Skeletal muscle tissue (tissue), 3 donors: ENCODE measurements at regions not wholly inside any gene's neighbourhood (a gene's known extent, or its start where the extent isn't known, plus 50 kb on each side); places are given as distances from the start of the nearest gene placed in this dataset.

Experiments used
- H3K27ac ChIP-seq: one replicate; pipeline ENCODE4 v1.7.0; 2013; ENCODE audit warnings: mild to moderate bottlenecking, low read depth, low read length, inconsistent platforms
- H3K27me3 ChIP-seq, 3 donors: one replicate each; pipeline ENCODE4 v1.7.0; 2013; ENCODE audit warnings: low read length in 3 of 3; ENCODE audit not compliant: control insufficient read depth in 3 of 3, insufficient read depth in 3 of 3
- H3K36me3 ChIP-seq, 3 donors: one replicate each; pipeline ENCODE4 v1.7.0; 2013; ENCODE audit warnings: low read length in 3 of 3; ENCODE audit not compliant: control insufficient read depth in 3 of 3, insufficient read depth in 3 of 3
- H3K4me1 ChIP-seq, 3 donors: one replicate each; pipeline ENCODE4 v1.7.0; 2013; ENCODE audit warnings: low read length in 3 of 3, mild to moderate bottlenecking in 3 of 3; ENCODE audit not compliant: control insufficient read depth in 3 of 3, insufficient read depth in 3 of 3
- H3K4me3 ChIP-seq, 3 donors: one replicate each; pipeline ENCODE4 v1.7.0; 2013; ENCODE audit warnings: low read length in 3 of 3
- H3K9ac ChIP-seq, 3 donors: one replicate each; pipeline ENCODE4 v1.7.0; 2013; ENCODE audit warnings: low read length in 3 of 3, mild to moderate bottlenecking in 3 of 3, moderate library complexity in 2 of 3, low read depth in 1 of 3
- H3K9me3 ChIP-seq, 3 donors: one replicate each; pipeline ENCODE4 v1.7.0; 2013; ENCODE audit warnings: low read length in 3 of 3; ENCODE audit not compliant: control insufficient read depth in 3 of 3
- donor health status: Osteomylitis.

GRCh38 chr6:6916598-6916997 lies 191.2 kb upstream of the RREB1 start:
- no peaks in the 10 kb centered on the region for H3K27me3 ChIP-seq
- peak overlapping the region in 2 of 3 donors; percentile 3 to 54 for H3K4me3 ChIP-seq
- peaks cover 49 to 61% (median 57%) of the 10 kb centered on the region in 3 donors for H3K4me1 ChIP-seq
- H3K36me3 ChIP-seq: no peaks in the 10 kb centered on the region
- peaks cover 0 to 2% (median 0%) of the 10 kb centered on the region in 3 donors for H3K9me3 ChIP-seq
- peak overlapping the region; percentile 39 for H3K27ac ChIP-seq
- H3K9ac ChIP-seq: peak overlapping the region; percentile 26 to 81 (median 50)

DNA sequence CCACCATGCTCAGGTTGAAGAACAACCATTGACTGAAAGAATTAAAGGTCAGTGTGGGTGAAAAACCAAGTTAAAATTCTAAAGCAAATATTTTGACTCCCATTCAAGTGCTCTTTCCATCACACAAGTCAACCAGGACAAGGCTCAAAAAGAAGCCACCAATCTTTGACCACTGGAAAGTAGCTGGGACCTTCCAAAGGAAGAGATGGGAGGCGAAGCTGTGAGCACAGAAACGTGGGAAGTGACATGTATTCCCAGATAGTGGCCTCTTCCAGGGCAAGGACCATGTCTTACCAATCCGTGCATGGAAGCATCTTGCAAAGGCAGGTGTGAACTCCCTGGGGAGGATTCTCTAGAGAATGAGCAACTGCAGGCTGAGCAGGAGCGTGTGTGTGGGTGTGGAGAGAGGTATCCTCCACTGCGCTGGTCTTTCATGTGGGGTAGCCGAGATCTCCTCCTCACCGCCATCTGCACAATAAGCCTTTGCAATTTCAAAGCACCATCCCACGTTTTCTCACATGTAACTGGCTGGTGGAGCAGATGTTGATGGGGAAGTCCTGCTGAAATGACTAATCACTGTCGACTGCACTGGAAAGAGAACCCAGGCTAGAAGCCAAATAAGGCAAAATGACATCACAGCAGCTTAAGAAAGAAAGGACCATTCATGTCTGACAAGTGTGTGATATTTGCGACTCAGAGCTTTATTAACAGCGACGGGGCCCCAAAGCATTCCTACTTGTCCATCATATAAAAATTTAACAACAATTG lies 189.4 kb upstream of the RREB1 start:
- peak overlapping the region in 1 of 3 donors; percentile 23 for H3K4me3 ChIP-seq
- H3K9ac ChIP-seq: no peak overlapping the region
- peaks cover 0 to 2% (median 0%) of the 10 kb centered on the region in 3 donors for H3K9me3 ChIP-seq
- H3K27ac ChIP-seq: peak overlapping the region; percentile 39
- H3K4me1 ChIP-seq: peaks cover 46 to 57% (median 56%) of the 10 kb centered on the region in 3 donors
- H3K27me3 ChIP-seq: no peaks in the 10 kb centered on the region
- H3K36me3 ChIP-seq: no peaks in the 10 kb centered on the region

DNA sequence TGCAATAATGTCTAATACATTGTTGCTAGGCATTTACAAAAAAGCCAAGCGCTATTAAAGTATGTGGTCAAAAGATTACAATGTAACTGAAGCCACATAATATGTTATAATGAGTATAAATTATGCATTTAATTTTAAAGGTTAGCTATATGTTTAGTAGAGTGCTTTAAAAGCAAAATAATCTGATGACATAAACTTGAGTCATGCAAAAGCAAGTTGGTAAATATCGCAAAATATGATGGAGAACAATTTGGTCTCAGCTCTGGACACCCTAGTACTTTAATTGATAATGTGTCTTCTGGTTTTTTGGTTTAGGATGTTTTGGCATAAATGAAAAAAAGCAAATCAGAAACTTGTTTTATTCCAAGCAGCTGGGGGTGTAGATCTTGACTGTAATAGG lies 188.6 kb upstream of the RREB1 start:
- H3K4me1 ChIP-seq: peaks cover 46 to 61% (median 56%) of the 10 kb centered on the region in 3 donors

DNA sequence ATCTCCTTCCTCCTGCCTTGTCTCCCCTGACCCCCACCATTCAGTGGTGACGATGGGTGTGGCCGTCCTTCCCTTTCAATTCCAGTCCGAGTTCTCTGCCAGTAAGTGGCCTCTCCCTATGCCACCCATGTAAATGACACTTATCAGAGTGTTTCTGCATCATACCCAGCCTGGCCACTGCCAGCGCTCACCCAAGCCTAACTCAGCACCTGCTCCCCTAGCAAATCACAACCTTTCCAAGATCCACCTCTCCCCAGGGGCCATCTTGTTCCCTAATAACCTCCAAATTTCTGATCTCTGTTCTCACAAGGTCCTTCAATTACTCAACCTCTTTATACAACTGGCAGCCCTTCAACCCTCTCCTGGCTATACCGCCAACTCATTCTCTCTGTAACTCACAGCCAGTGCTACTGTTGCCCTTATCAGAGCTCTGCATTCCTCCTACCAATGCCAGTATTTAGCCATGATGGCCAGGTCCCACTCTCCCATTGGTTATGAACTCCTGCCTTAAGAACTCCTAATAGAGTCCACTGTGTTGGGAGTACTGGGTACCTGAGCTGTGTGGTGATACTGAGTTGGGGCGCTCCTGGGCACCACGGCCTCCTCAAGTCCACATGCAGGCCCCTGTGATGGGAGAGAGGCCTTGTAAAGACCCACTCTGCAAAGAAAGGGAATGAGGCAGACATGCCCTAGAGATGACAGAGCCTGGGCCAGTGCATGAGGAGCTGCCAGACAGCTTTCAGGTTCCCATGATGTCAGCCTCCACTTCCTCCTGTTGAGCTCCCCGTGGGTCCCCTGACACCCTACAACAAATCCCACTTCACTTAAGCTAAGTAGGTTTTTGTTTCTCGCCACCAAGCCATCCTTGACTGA lies 187.4 kb upstream of the RREB1 start:
- peak overlapping the region in 1 of 3 donors; percentile 16 for H3K9ac ChIP-seq
- H3K36me3 ChIP-seq: no peaks in the 10 kb centered on the region
- peaks cover 55 to 70% (median 64%) of the 10 kb centered on the region in 3 donors for H3K4me1 ChIP-seq
- H3K27ac ChIP-seq: peak overlapping the region; percentile 71
- H3K4me3 ChIP-seq: no peak overlapping the region
- H3K9me3 ChIP-seq: peaks cover 0 to 2% (median 0%) of the 10 kb centered on the region in 3 donors
- H3K27me3 ChIP-seq: no peaks in the 10 kb centered on the region

More for the DNA sequence above, 188.6 kb upstream of the RREB1 start:
- no peak overlapping the region for H3K27ac ChIP-seq
- H3K4me3 ChIP-seq: no peak overlapping the region
- H3K27me3 ChIP-seq: no peaks in the 10 kb centered on the region
- peaks cover 0 to 2% (median 0%) of the 10 kb centered on the region in 3 donors for H3K9me3 ChIP-seq
- no peaks in the 10 kb centered on the region for H3K36me3 ChIP-seq
- no peak overlapping the region for H3K9ac ChIP-seq

DNA sequence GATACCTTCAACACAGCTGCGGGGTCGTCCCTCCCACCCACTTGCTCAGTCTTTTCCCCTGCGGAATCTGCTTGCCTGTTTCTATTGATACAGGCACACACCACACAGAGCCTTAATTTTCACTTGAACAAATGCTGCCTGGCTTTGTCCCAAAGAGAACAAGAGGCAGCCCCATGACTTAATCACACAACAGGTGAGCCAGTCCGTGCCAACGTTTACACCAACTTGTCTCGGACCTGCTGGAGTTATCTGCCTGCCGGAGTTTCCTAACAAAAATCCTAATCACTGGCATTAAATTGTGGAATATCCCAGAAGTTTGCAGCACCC lies 186.8 kb upstream of the RREB1 start:
- Histone ChIP-seq H3K27ac (peak overlapping the region; percentile 71), H3K9ac (peak overlapping the region in 2 of 3 donors; percentile 16 to 47), H3K27me3 (no peaks in the 10 kb centered on the region), H3K36me3 (no peaks in the 10 kb centered on the region), H3K4me1 (peaks cover 55 to 70% (median 64%) of the 10 kb centered on the region in 3 donors), H3K9me3 (peaks cover 0 to 2% (median 0%) of the 10 kb centered on the region in 3 donors), H3K4me3 (no peak overlapping the region)

DNA sequence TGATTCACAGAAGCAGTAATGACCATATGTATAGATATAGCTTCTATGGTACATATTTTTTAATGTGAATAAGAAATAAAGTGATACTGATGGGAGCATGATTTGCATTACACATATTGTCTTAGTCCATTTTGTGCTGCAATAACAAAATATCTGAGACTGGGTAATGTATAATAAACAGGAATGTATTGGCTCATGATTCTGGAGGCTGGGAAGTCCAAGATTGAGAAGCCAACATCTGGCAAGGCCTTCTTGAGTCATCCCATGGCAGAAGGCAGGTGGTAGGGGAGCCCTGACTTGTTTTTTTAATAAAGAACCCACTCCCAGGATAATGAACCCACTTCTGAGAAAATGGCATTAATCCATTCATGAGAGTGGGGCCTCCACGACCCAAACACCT lies 185.6 kb upstream of the RREB1 start:
- Histone ChIP-seq H3K4me1 (peaks cover 54 to 70% (median 61%) of the 10 kb centered on the region in 3 donors), H3K27ac (no peak overlapping the region), H3K4me3 (no peak overlapping the region)

DNA sequence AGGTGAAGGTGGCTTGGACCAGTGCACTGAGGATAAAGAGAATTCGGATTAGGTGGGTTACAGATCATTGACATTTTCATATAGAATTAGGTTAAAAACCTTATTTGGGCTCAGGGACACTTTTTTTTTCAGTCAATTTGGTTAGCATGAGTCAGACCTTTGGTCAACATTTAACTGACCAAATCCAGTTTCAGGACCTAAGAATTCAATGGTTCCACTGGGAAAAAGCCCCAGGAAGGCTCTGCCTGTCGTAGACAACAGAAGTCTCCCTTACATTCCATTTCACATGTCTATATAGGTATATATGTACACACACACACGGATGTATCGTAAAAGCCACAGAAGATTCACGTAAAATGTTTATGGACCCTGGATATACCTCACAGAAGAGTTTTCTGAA lies 184.2 kb upstream of the RREB1 start:
- Histone ChIP-seq H3K4me3 (no peak overlapping the region), H3K36me3 (no peaks in the 10 kb centered on the region), H3K9me3 (no peaks in the 10 kb centered on the region), H3K9ac (no peak overlapping the region), H3K27me3 (no peaks in the 10 kb centered on the region), H3K4me1 (peaks cover 50 to 69% (median 53%) of the 10 kb centered on the region in 3 donors), H3K27ac (peak overlapping the region; percentile 95)

More for the DNA sequence above, 185.6 kb upstream of the RREB1 start:
- H3K36me3 ChIP-seq: no peaks in the 10 kb centered on the region
- no peak overlapping the region for H3K9ac ChIP-seq
- no peaks in the 10 kb centered on the region for H3K27me3 ChIP-seq
- H3K9me3 ChIP-seq: no peaks in the 10 kb centered on the region

GRCh38 chr6:6924708-6925107 lies 183.1 kb upstream of the RREB1 start:
- no peak overlapping the region for H3K4me3 ChIP-seq
- peak overlapping the region; percentile 95 for H3K27ac ChIP-seq
- no peaks in the 10 kb centered on the region for H3K9me3 ChIP-seq
- H3K36me3 ChIP-seq: no peaks in the 10 kb centered on the region
- H3K27me3 ChIP-seq: no peaks in the 10 kb centered on the region
- H3K4me1 ChIP-seq: peaks cover 41 to 66% (median 50%) of the 10 kb centered on the region in 3 donors
- H3K9ac ChIP-seq: peak overlapping the region in 2 of 3 donors; percentile 48 to 62

- H3K9me3 ChIP-seq: no peaks in the 10 kb centered on the region
- H3K36me3 ChIP-seq: no peaks in the 10 kb centered on the region
- H3K4me3 ChIP-seq: peak overlapping the region in 1 of 3 donors; percentile 34
- H3K4me1 ChIP-seq: peaks cover 35 to 64% (median 44%) of the 10 kb centered on the region in 3 donors
- H3K27me3 ChIP-seq: no peaks in the 10 kb centered on the region
- peak overlapping the region; percentile 95 for H3K27ac ChIP-seq
- H3K9ac ChIP-seq: peak overlapping the region in 2 of 3 donors; percentile 62 to 83
Observed at GRCh38 chr6:6925391-6926164, 182.2 kb upstream of the RREB1 start.
